ENCODE measurements at regions not wholly inside any gene's neighbourhood (a gene's known extent, or its start where the extent isn't known, plus 50 kb on each side); places are given as distances from the start of the nearest gene placed in this dataset.
"Not testable (repeated sequence)": the region's sequence is repeated elsewhere in the genome, so short reads cannot be mapped to it uniquely, and the experiment has no call there.

DNA sequence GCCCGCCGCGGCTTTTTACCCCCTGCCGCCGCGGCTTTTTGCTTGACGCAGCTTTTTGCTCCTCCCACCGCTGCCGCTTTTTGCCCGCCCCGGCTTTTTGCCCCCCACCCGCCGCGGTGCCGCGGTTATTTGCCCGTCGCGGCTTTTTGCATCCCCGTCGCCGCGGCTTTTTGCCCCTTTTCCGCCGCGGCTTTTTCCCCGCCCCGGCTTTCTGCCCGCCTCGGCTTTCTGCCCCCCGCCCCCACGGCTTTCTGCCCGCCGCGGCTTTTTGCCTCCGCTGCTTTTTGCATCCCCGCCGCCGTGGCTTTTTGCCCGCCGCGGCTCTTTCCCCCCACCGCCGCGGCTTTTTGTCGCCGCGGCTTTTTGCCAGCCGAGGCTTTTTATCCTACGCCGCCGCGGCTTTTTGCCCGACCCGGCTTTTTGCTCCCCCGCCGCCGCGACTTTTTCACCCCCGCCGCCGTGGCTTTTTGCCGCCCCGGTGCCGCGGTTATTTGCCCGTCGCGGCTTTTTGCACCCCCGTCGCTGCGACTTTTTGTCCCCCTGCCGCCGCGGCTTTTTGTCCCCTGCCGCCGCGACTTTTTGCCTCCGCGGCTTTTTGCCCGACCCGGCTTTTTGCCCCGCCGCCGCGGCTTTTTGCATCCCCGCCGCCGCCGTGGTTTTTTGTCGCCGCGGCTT, 105.5 kb upstream of the FAM72C start:
- TF ChIP-seq, protein P1, sequence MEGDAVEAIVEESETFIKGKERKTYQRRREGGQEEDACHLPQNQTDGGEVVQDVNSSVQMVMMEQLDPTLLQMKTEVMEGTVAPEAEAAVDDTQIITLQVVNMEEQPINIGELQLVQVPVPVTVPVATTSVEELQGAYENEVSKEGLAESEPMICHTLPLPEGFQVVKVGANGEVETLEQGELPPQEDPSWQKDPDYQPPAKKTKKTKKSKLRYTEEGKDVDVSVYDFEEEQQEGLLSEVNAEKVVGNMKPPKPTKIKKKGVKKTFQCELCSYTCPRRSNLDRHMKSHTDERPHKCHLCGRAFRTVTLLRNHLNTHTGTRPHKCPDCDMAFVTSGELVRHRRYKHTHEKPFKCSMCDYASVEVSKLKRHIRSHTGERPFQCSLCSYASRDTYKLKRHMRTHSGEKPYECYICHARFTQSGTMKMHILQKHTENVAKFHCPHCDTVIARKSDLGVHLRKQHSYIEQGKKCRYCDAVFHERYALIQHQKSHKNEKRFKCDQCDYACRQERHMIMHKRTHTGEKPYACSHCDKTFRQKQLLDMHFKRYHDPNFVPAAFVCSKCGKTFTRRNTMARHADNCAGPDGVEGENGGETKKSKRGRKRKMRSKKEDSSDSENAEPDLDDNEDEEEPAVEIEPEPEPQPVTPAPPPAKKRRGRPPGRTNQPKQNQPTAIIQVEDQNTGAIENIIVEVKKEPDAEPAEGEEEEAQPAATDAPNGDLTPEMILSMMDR (IDR thresholded peaks at IDR 0.05; ENCODE audit: low read depth, low read length) = not testable (repeated sequence)
- TF ChIP-seq POLR2A (IDR thresholded peaks at IDR 0.05; ENCODE audit: extremely low read depth, insufficient read length) = not testable (repeated sequence)
